NCI-H128 (cell line): ENCODE measurements at regions not wholly inside any gene's neighbourhood (a gene's known extent, or its start where the extent isn't known, plus 50 kb on each side); places are given as distances from the start of the nearest gene placed in this dataset.

Source experiments
- DNase-seq: peaks from one replicate; lab custom pipeline; 2025; ENCODE audit not compliant: unreplicated experiment; lab: John Stamatoyannopoulos, UW

DNA sequence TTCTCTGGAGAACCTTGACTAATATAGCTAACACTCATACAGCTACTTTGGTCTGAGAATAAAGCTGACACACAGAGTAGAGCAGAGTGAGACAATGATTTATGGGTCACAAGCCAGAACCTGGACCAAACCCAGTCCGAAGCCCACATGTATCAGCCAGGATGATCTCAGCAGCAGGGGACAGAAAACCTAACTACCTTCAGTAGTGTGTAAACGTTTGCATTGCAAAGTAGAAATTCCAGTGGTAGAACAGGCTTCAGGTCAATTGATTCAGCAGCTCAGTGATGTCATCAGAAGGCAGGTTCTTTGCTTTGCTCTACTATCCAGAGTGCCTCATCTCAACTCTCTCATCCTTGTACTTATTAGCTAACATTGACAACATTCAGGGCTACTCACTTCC, 62.5 kb upstream of the PALS2 start:
- no peak for DNase-seq

DNA sequence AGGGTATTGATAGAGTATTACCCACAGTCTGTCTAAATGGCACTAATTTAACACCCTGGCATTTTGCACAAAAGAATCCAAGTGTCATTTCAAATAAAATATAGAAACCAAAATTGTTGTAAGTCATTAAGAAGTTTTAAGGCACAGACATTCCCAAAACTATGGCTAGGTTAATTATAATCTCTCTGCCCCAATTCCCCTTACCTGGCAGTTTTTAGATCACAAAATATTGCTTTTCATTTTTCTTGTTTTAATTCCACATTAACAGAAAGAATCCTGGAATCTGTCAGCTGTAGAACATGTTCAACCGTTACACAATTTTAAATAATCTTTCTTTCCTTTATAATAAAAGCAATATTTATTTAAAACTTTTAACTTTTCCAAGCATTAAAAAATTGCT, 56.1 kb upstream of the PALS2 start:
- DNase-seq, result no peak

GRCh38 chr7:24521917-24522623, 51.2 kb upstream of the PALS2 start:
- DNase-seq, result no peak
